Smooth muscle cell (in vitro differentiated cells): ENCODE measurements at regions not wholly inside any gene's neighbourhood (a gene's known extent, or its start where the extent isn't known, plus 50 kb on each side); places are given as distances from the start of the nearest gene placed in this dataset.
A peak's percentile ranks its signal among the peaks of the same experiment; 100 is the strongest.

Experiments used
- DNase-seq: peaks from one replicate; lab custom pipeline; 2025; ENCODE audit not compliant: unreplicated experiment; lab: John Stamatoyannopoulos, UW
- H2AFZ ChIP-seq: fragments of 200-600 bp; sonication (generic); 2 replicates; pipeline ENCODE4 v1.6.0; 2016; ENCODE audit warnings: antibody characterized with exemption, low read depth, mild to moderate bottlenecking
- H3F3A ChIP-seq: fragments of 200-600 bp; sonication (generic); 2 replicates; pipeline ENCODE4 v1.6.0; 2017; ENCODE audit warnings: antibody characterized with exemption, low read depth
- H3K27ac ChIP-seq: fragments of 200-600 bp; sonication (generic); 2 replicates; pipeline ENCODE4 v1.5.1; 2016; ENCODE audit warnings: low read depth, mild to moderate bottlenecking
- H3K27me3 ChIP-seq: fragments of 200-600 bp; sonication (generic); 2 replicates; pipeline ENCODE4 v1.6.1; 2016; ENCODE audit warnings: low read depth, mild to moderate bottlenecking
- H3K36me3 ChIP-seq: fragments of 200-600 bp; sonication (generic); 2 replicates; pipeline ENCODE4 v1.5.1; 2016; ENCODE audit warnings: low read depth
- H3K4me1 ChIP-seq: fragments of 200-600 bp; sonication (generic); 2 replicates; pipeline ENCODE4 v1.5.1; 2016; ENCODE audit warnings: low read depth
- H3K4me2 ChIP-seq: fragments of 200-600 bp; sonication (generic); 2 replicates; pipeline ENCODE4 v1.6.0; 2016; ENCODE audit warnings: mild to moderate bottlenecking
- H3K4me3 ChIP-seq: fragments of 200-600 bp; sonication (generic); 2 replicates; pipeline ENCODE4 v1.5.1; 2016; ENCODE audit warnings: mild to moderate bottlenecking
- H3K79me2 ChIP-seq: fragments of 200-600 bp; sonication (generic); 2 replicates; pipeline ENCODE4 v1.6.0; 2016; ENCODE audit warnings: low read depth, mild to moderate bottlenecking
- H3K9ac ChIP-seq: fragments of 200-600 bp; sonication (generic); 2 replicates; pipeline ENCODE4 v1.6.0; 2016; ENCODE audit warnings: low read depth
- H3K9me3 ChIP-seq: fragments of 200-600 bp; sonication (generic); replicated peaks from 2 replicates; pipeline ENCODE4 v1.5.1; 2016; ENCODE audit warnings: low read depth
- H4K20me1 ChIP-seq: fragments of 200-600 bp; sonication (generic); 2 replicates; pipeline ENCODE4 v1.6.0; 2016; ENCODE audit warnings: low read depth
- WGBS: methylation state at CpG from one replicate; pipeline ENCODE4 v1.1.7; 2016; ENCODE audit warnings: low lambda C conversion rate; 5-methylcytosine and 5-hydroxymethylcytosine counted together
- TF ChIP-seq, protein P1 (sequence below): fragments of 200-600 bp; sonication (generic); IDR thresholded peaks from 2 replicates; pipeline ENCODE4 v1.5.1; 2017; ENCODE audit warnings: borderline replicate concordance, mild to moderate bottlenecking, antibody characterized with exemption; ENCODE audit not compliant: insufficient read depth, poor library complexity, severe bottlenecking

DNA sequence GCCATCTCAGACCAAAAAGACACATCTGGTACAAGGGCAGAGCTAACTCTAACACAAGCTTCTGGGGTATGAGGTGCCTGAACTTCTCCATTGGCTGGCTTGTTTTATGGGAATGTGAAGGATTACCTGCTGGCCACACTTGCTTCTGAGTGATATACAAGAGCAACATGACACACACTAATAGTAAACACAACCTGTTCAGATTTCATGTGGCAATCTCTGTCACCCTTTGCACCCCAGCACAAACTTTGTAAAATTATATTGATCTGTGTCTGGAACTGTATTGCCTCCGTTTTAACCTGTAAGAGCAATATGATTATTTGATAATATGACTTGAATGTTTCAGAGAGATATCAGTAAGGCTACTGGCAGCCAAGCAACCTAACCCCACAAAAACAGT, 276.7 kb downstream of the CCDC85A start:
- TF ChIP-seq, protein P1, sequence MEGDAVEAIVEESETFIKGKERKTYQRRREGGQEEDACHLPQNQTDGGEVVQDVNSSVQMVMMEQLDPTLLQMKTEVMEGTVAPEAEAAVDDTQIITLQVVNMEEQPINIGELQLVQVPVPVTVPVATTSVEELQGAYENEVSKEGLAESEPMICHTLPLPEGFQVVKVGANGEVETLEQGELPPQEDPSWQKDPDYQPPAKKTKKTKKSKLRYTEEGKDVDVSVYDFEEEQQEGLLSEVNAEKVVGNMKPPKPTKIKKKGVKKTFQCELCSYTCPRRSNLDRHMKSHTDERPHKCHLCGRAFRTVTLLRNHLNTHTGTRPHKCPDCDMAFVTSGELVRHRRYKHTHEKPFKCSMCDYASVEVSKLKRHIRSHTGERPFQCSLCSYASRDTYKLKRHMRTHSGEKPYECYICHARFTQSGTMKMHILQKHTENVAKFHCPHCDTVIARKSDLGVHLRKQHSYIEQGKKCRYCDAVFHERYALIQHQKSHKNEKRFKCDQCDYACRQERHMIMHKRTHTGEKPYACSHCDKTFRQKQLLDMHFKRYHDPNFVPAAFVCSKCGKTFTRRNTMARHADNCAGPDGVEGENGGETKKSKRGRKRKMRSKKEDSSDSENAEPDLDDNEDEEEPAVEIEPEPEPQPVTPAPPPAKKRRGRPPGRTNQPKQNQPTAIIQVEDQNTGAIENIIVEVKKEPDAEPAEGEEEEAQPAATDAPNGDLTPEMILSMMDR = no peak
- Histone ChIP-seq H4K20me1 (no peaks in the 10 kb centered on the region), H3F3A (no peaks in the 10 kb centered on the region), H3K4me1 (no peaks in the 10 kb centered on the region), H3K9ac (no peak overlapping the region), H3K27ac (no peak overlapping the region), H3K4me3 (no peak overlapping the region), H3K9me3 (no peaks in the 10 kb centered on the region), H3K27me3 (no peaks in the 10 kb centered on the region), H3K79me2 (no peaks in the 10 kb centered on the region), H3K36me3 (no peaks in the 10 kb centered on the region), H3K4me2 (no peak overlapping the region), H2AFZ (no peak overlapping the region)
- no peak for DNase-seq
- WGBS = 76% methylated on average over 1 of the region's 1 CpG

GRCh38 chr2:56464066-56464465, 280.3 kb downstream of the CCDC85A start:
- no peaks in the 10 kb centered on the region for H4K20me1 ChIP-seq
- 96% methylated on average over 3 of the region's 3 CpGs for WGBS
- H2AFZ ChIP-seq = no peak overlapping the region
- no peaks in the 10 kb centered on the region for H3F3A ChIP-seq
- H3K27me3 ChIP-seq = no peaks in the 10 kb centered on the region
- no peak overlapping the region for H3K27ac ChIP-seq
- H3K9ac ChIP-seq = no peak overlapping the region
- no peak for DNase-seq
- TF ChIP-seq, protein P1 = no peak
- H3K36me3 ChIP-seq = no peaks in the 10 kb centered on the region
- H3K4me2 ChIP-seq = no peak overlapping the region
- H3K4me1 ChIP-seq = no peaks in the 10 kb centered on the region
- H3K79me2 ChIP-seq = no peaks in the 10 kb centered on the region
- no peaks in the 10 kb centered on the region for H3K9me3 ChIP-seq
- no peak overlapping the region for H3K4me3 ChIP-seq

DNA sequence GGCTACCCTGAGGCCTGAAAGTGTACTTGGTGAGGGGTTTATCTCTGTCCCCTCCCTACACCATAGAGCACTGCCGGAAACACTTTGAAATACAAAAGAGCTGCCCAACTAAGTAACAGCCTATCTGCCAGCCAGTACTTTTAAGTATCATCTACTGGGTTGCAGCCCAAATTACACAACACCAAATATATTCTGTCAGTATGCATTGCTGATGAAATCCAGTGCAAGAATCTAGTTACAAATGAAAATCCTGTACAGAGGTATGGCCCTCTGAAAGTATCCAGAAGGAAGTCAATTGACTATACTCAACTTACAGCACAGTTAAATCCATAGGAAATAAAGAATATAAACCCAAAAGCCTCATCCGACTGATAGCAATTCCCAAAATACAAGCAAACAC, 280.8 kb downstream of the CCDC85A start:
- H3F3A ChIP-seq = no peaks in the 10 kb centered on the region
- WGBS = 93% methylated on average over 2 of the region's 2 CpGs
- H3K79me2 ChIP-seq = no peaks in the 10 kb centered on the region
- no peak overlapping the region for H3K9ac ChIP-seq
- no peaks in the 10 kb centered on the region for H4K20me1 ChIP-seq
- H3K36me3 ChIP-seq = no peaks in the 10 kb centered on the region
- TF ChIP-seq, protein P1 = no peak
- DNase-seq = no peak
- H3K27ac ChIP-seq = no peak overlapping the region
- no peaks in the 10 kb centered on the region for H3K4me1 ChIP-seq
- H3K9me3 ChIP-seq = no peaks in the 10 kb centered on the region
- H3K4me2 ChIP-seq = no peak overlapping the region
- H2AFZ ChIP-seq = no peak overlapping the region
- no peak overlapping the region for H3K4me3 ChIP-seq
- H3K27me3 ChIP-seq = no peaks in the 10 kb centered on the region

GRCh38 chr2:56465491-56465890, 281.7 kb downstream of the CCDC85A start:
- H3K27ac ChIP-seq = no peak overlapping the region
- peak overlapping the region; percentile 36 for H3K4me2 ChIP-seq
- no peaks in the 10 kb centered on the region for H4K20me1 ChIP-seq
- DNase-seq = no peak
- H3K36me3 ChIP-seq = no peaks in the 10 kb centered on the region
- no peaks in the 10 kb centered on the region for H3K27me3 ChIP-seq
- H3K4me1 ChIP-seq = no peaks in the 10 kb centered on the region
- H3K79me2 ChIP-seq = no peaks in the 10 kb centered on the region
- no peaks in the 10 kb centered on the region for H3K9me3 ChIP-seq
- no peaks in the 10 kb centered on the region for H3F3A ChIP-seq
- no peak overlapping the region for H2AFZ ChIP-seq
- H3K4me3 ChIP-seq = no peak overlapping the region
- TF ChIP-seq, protein P1 = no peak
- no peak overlapping the region for H3K9ac ChIP-seq
